ENCODE measurements at regions not wholly inside any gene's neighbourhood (a gene's known extent, or its start where the extent isn't known, plus 50 kb on each side); places are given as distances from the start of the nearest gene placed in this dataset.

GRCh38 chr4:116881077-116881476 is 204.3 kb downstream of the TRAM1L1 start:
- no peak for DNase-seq (ENCODE audit: extremely low spot score)
- CTCF ChIA-PET = no interaction called here
- TF ChIP-seq, protein P1, sequence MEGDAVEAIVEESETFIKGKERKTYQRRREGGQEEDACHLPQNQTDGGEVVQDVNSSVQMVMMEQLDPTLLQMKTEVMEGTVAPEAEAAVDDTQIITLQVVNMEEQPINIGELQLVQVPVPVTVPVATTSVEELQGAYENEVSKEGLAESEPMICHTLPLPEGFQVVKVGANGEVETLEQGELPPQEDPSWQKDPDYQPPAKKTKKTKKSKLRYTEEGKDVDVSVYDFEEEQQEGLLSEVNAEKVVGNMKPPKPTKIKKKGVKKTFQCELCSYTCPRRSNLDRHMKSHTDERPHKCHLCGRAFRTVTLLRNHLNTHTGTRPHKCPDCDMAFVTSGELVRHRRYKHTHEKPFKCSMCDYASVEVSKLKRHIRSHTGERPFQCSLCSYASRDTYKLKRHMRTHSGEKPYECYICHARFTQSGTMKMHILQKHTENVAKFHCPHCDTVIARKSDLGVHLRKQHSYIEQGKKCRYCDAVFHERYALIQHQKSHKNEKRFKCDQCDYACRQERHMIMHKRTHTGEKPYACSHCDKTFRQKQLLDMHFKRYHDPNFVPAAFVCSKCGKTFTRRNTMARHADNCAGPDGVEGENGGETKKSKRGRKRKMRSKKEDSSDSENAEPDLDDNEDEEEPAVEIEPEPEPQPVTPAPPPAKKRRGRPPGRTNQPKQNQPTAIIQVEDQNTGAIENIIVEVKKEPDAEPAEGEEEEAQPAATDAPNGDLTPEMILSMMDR (IDR thresholded peaks at IDR 0.05; ENCODE audit: control extremely low read depth, extremely low read depth, low read depth, missing control alignments) = no peak
- POLR2A ChIA-PET = no interaction called here

DNA sequence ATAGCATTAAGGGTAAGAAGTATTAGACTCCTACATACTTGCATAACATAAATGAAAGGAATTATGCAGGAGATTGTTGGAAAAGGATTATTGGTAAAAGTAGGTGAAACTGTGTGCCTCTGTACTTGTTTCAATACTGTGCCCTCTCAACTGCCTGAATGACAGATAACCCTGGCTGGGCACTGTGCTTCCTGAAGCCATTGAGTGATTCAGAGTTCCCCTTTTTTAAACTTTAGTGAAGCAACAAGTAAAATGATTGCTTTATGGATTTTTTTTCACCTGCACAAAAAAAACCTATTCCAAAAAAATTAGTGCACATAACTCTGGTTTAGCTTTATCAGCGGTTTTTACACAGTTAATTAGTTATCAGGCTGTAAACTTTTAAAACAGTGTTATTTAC is 204.8 kb downstream of the TRAM1L1 start:
- TF ChIP-seq, protein P1 (IDR thresholded peaks at IDR 0.05; ENCODE audit: control extremely low read depth, extremely low read depth, low read depth, missing control alignments) = no peak
- no peak for DNase-seq (ENCODE audit: extremely low spot score)
- ChIA-PET POLR2A (no interaction called here), CTCF (no interaction called here)

GRCh38 chr4:116878280-116878679 is 207.1 kb downstream of the TRAM1L1 start:
- TF ChIP-seq, protein P1 (IDR thresholded peaks at IDR 0.05; ENCODE audit: control extremely low read depth, extremely low read depth, low read depth, missing control alignments) = no peak
- DNase-seq (ENCODE audit: extremely low spot score) = no peak
- ChIA-PET CTCF (interaction anchor here (1.4 kb wide), 1 partner anchor 13 kb away, joined by 3 read pairs; no protein-coding TSS in a partner anchor), POLR2A (no interaction called here)

- ChIA-PET CTCF (interaction anchor here (0.8 to 1.4 kb wide), 2 partner anchors 9 to 12 kb away, joined by 3 read pairs; no protein-coding TSS in a partner anchor), POLR2A (no interaction called here)
- DNase-seq (ENCODE audit: extremely low spot score) = no peak
- TF ChIP-seq, protein P1 (IDR thresholded peaks at IDR 0.05; ENCODE audit: control extremely low read depth, extremely low read depth, low read depth, missing control alignments) = no peak
These were observed 208.3 kb downstream of the TRAM1L1 start for GRCh38 chr4:116877069-116877468.

GRCh38 chr4:116872941-116873340 is 212.4 kb downstream of the TRAM1L1 start:
- CTCF ChIA-PET = no interaction called here
- POLR2A ChIA-PET = no interaction called here
- no peak for DNase-seq (ENCODE audit: extremely low spot score)
- TF ChIP-seq, protein P1 (IDR thresholded peaks at IDR 0.05; ENCODE audit: control extremely low read depth, extremely low read depth, low read depth, missing control alignments) = no peak

DNA sequence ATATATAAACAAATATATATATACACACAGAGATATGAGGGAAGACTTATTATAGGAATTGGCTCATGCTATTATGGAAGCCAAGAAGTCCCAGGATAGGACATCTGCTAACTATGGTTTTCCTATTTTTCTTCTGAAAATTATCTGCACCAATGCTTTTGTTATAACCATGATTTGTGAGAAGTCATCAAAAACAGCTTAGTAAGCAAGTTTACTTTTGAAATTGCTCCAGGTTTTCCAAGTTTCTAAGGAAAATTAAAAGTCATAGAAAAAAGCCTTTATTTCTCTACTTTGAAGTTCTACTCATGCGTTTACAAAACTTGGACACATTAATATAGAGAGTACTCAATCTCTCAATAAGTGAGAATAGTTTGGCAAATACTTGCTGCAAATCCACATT is 213.1 kb downstream of the TRAM1L1 start:
- TF ChIP-seq, protein P1 (IDR thresholded peaks at IDR 0.05; ENCODE audit: control extremely low read depth, extremely low read depth, low read depth, missing control alignments) = no peak
- ChIA-PET POLR2A (no interaction called here), CTCF (no interaction called here)
- DNase-seq (ENCODE audit: extremely low spot score) = no peak

DNA sequence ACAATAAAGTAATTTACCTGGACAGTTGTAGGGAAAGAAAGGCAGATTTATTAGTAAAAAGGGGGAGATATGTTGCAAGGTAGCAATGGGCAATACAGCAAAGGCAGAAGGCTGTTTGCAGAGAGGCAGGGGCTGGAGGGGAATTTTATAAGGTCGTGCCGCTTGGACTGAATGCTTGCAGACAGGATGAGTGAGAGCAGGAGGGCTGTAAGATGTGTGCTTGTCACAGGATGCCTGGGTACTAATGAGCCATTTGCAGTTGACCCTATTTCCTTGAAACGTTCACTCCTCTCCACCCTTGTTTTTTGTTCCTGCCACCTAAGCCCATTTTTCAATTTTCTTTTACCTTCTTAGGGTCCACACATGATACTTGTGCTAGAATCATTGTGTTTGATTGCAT is 214.7 kb downstream of the TRAM1L1 start:
- CTCF ChIA-PET = interaction anchor here (1.2 kb wide), 1 partner anchor 19 kb away, joined by 3 read pairs; no protein-coding TSS in a partner anchor

More for the DNA sequence above, 214.7 kb downstream of the TRAM1L1 start:
- DNase-seq (ENCODE audit: extremely low spot score) = no peak
- TF ChIP-seq, protein P1 (IDR thresholded peaks at IDR 0.05; ENCODE audit: control extremely low read depth, extremely low read depth, low read depth, missing control alignments) = no peak
- POLR2A ChIA-PET = no interaction called here

Measured in GM10248 (cell line).